H9 (cell line): ENCODE measurements at regions not wholly inside any gene's neighbourhood (a gene's known extent, or its start where the extent isn't known, plus 50 kb on each side); places are given as distances from the start of the nearest gene placed in this dataset.

Source experiments
- DNase-seq: peaks from one replicate; pipeline ENCODE4 v3.0.0-alpha.2; 2017
- H2AFZ ChIP-seq: one replicate; pipeline ENCODE4 v1.6.1; 2013; ENCODE audit warnings: mild to moderate bottlenecking, low read length, control low read depth, moderate library complexity
- H2AK5ac ChIP-seq: 2 replicates; pipeline ENCODE4 v1.6.1; 2013; ENCODE audit warnings: low read length, control low read depth, mixed read lengths; ENCODE audit not compliant: insufficient read length
- H2BK120ac ChIP-seq: one replicate; pipeline ENCODE4 v1.6.1; 2013; ENCODE audit warnings: low read depth, mild to moderate bottlenecking, low read length, control low read depth, inconsistent platforms; ENCODE audit not compliant: poor library complexity, severe bottlenecking
- H2BK12ac ChIP-seq: 2 replicates; pipeline ENCODE4 v1.6.1; 2013; ENCODE audit warnings: low read length, control low read depth, mixed read lengths, low read depth; ENCODE audit not compliant: insufficient read length
- H2BK15ac ChIP-seq: 2 replicates; pipeline ENCODE4 v1.6.1; 2013; ENCODE audit warnings: low read depth, low read length, control low read depth
- H2BK20ac ChIP-seq: one replicate; pipeline ENCODE4 v1.6.1; 2013; ENCODE audit warnings: low read depth, mild to moderate bottlenecking, low read length, control low read depth, inconsistent platforms; ENCODE audit not compliant: poor library complexity, severe bottlenecking
- H2BK5ac ChIP-seq: 2 replicates; pipeline ENCODE4 v1.6.1; 2013; ENCODE audit warnings: low read length, control low read depth, mixed read lengths; ENCODE audit not compliant: insufficient read length
- H3K14ac ChIP-seq: 2 replicates; pipeline ENCODE4 v1.6.1; 2013; ENCODE audit warnings: low read length, control low read depth; ENCODE audit not compliant: insufficient read depth
- H3K18ac ChIP-seq: 2 replicates; pipeline ENCODE4 v1.6.1; 2013; ENCODE audit warnings: low read depth, mild to moderate bottlenecking, mixed read lengths, low read length, control low read depth; ENCODE audit not compliant: insufficient read length
- H3K23ac ChIP-seq: 2 replicates; pipeline ENCODE4 v1.6.1; 2013; ENCODE audit warnings: low read length, control low read depth, mixed read lengths, low read depth; ENCODE audit not compliant: insufficient read length
- H3K23me2 ChIP-seq: 2 replicates; pipeline ENCODE4 v1.6.1; 2013; ENCODE audit warnings: low read depth, mild to moderate bottlenecking, mixed read lengths, low read length, control low read depth; ENCODE audit not compliant: insufficient read length, poor library complexity, severe bottlenecking
- H3K27ac ChIP-seq: 2 replicates; pipeline ENCODE4 v1.5.1; 2013; ENCODE audit warnings: low read length, control low read depth, mixed read lengths, low read depth; ENCODE audit not compliant: insufficient read length
- H3K27me3 ChIP-seq: 2 replicates; pipeline ENCODE4 v1.6.1; 2013; ENCODE audit warnings: low read length, control low read depth, inconsistent platforms; ENCODE audit not compliant: insufficient read depth
- H3K4ac ChIP-seq: 2 replicates; pipeline ENCODE4 v1.6.1; 2013; ENCODE audit warnings: low read depth, mild to moderate bottlenecking, control low read depth, inconsistent platforms, low read length, moderate library complexity
- H3K4me1 ChIP-seq: 2 replicates; pipeline ENCODE4 v1.6.1; 2013; ENCODE audit warnings: low read length, control low read depth, inconsistent platforms; ENCODE audit not compliant: insufficient read depth
- H3K4me2 ChIP-seq: 2 replicates; pipeline ENCODE4 v1.6.1; 2013; ENCODE audit warnings: low read length, control low read depth, mixed read lengths; ENCODE audit not compliant: insufficient read length, insufficient read depth
- H3K56ac ChIP-seq: 2 replicates; pipeline ENCODE4 v1.6.1; 2013; ENCODE audit warnings: low read depth, mild to moderate bottlenecking, mixed read lengths, low read length, control low read depth; ENCODE audit not compliant: insufficient read length
- H3K79me1 ChIP-seq: 2 replicates; pipeline ENCODE4 v1.6.1; 2013; ENCODE audit warnings: low read depth, mild to moderate bottlenecking, moderate library complexity, low read length, control low read depth, inconsistent platforms; ENCODE audit not compliant: insufficient read depth, poor library complexity, severe bottlenecking
- H3K79me2 ChIP-seq: 2 replicates; pipeline ENCODE4 v1.6.1; 2013; ENCODE audit warnings: low read length, control low read depth, inconsistent platforms; ENCODE audit not compliant: insufficient read depth
- H3K9ac ChIP-seq: 2 replicates; pipeline ENCODE4 v1.6.1; 2013; ENCODE audit warnings: low read length, control low read depth, mixed read lengths; ENCODE audit not compliant: insufficient read length; ENCODE audit errors: extremely low read depth
- H3K9me3 ChIP-seq: one replicate; pipeline ENCODE4 v1.6.1; 2013; ENCODE audit warnings: low read depth, low read length, inconsistent platforms; ENCODE audit not compliant: control insufficient read depth
- H3T11ph ChIP-seq: one replicate; pipeline ENCODE4 v1.6.1; 2013; ENCODE audit warnings: mild to moderate bottlenecking, low read length, control low read depth, inconsistent platforms
- H4K20me1 ChIP-seq: one replicate; pipeline ENCODE4 v1.6.1; 2013; ENCODE audit not compliant: control insufficient read depth, insufficient read length, insufficient read depth
- H4K5ac ChIP-seq: 2 replicates; pipeline ENCODE4 v1.6.1; 2013; ENCODE audit warnings: low read depth, mild to moderate bottlenecking, mixed read lengths, low read length, control low read depth; ENCODE audit not compliant: insufficient read length
- H4K8ac ChIP-seq: replicated peaks from 2 replicates; pipeline ENCODE4 v1.6.1; 2013; ENCODE audit warnings: low read length, control low read depth, mixed read lengths, low read depth; ENCODE audit not compliant: insufficient read length
- H4K91ac ChIP-seq: 2 replicates; pipeline ENCODE4 v1.6.1; 2013; ENCODE audit warnings: low read depth, mild to moderate bottlenecking, moderate library complexity, mixed read lengths, low read length, control low read depth; ENCODE audit not compliant: insufficient read length
- H3K27ac Mint-ChIP-seq, 3 experiments: 2 replicates in 2 of 3; 3 replicates in 1 of 3; pipeline ENCODE4 v1.8.0; 2020 to 2021; ENCODE audit warnings: mixed read lengths in 3 of 3, mild to moderate bottlenecking in 1 of 3, moderate library complexity in 1 of 3
- H3K27me3 Mint-ChIP-seq: 2 replicates; pipeline ENCODE4 v1.8.0; 2021; ENCODE audit warnings: low read depth, mild to moderate bottlenecking, moderate library complexity, mixed read lengths
- H3K36me3 Mint-ChIP-seq, 3 experiments: 2 replicates in 2 of 3; 3 replicates in 1 of 3; pipeline ENCODE4 v1.8.0; 2020 to 2021; ENCODE audit warnings: low read depth in 3 of 3, mixed read lengths in 3 of 3; ENCODE audit not compliant: insufficient read depth in 1 of 3
- H3K4me1 Mint-ChIP-seq, 2 experiments: 2 replicates each; pipeline ENCODE4 v1.8.0; 2020; ENCODE audit warnings: mixed read lengths in 2 of 2
- H3K4me3 Mint-ChIP-seq, 2 experiments: 2 replicates in 1 of 2; 3 replicates in 1 of 2; pipeline ENCODE4 v1.8.0; 2020 to 2021; ENCODE audit warnings: mild to moderate bottlenecking in 2 of 2, mixed read lengths in 2 of 2, moderate library complexity in 1 of 2
- H3K9me3 Mint-ChIP-seq, 2 experiments: 2 replicates in 1 of 2; 3 replicates in 1 of 2; pipeline ENCODE4 v1.8.0; 2020; ENCODE audit warnings: mild to moderate bottlenecking in 2 of 2, mixed read lengths in 2 of 2, moderate library complexity in 1 of 2
- CTCF ChIP-seq: fragments of 200-600 bp; sonication (generic); conservative IDR thresholded peaks from 3 replicates; pipeline ENCODE4 v1.8.0; 2021; ENCODE audit warnings: antibody characterized with exemption, mild to moderate bottlenecking
- WGBS: extraction: QIAGEN DNeasy Blood & Tissue Kit; methylation state at CpG from one replicate; pipeline ENCODE4 v1.1.7; 2013; ENCODE audit warnings: missing lambda C conversion rate, low lambda C conversion rate, mixed read lengths; ENCODE audit not compliant: insufficient read length; ENCODE audit errors: extremely low coverage; 5-methylcytosine and 5-hydroxymethylcytosine counted together

GRCh38 chr14:65999865-66000264 lies 486.3 kb upstream of the CCDC196 start:
- H4K8ac ChIP-seq = no peak overlapping the region
- H3K14ac ChIP-seq = no peak overlapping the region
- Mint-ChIP-seq H3K4me3 (no peak overlapping the region), H3K36me3 (peaks cover 34 to 62% (median 39%) of the 10 kb centered on the region in 3 experiments), H3K27ac (no peak overlapping the region), H3K9me3 (peaks cover 46 to 57% of the 10 kb centered on the region in 2 experiments), H3K4me1 (peaks cover 26 to 34% of the 10 kb centered on the region in 2 experiments), H3K27me3 (peaks cover 4% of the 10 kb centered on the region; the same call in 1 of the 2 replicates)
- no peaks in the 10 kb centered on the region for H3K27me3 ChIP-seq
- TF ChIP-seq CTCF = no peak
- no peak overlapping the region for H2AFZ ChIP-seq
- no peaks in the 10 kb centered on the region for H3K4me1 ChIP-seq
- no peaks in the 10 kb centered on the region for H3K79me1 ChIP-seq
- no peak overlapping the region for H3K9ac ChIP-seq
- no peak overlapping the region for H3K56ac ChIP-seq
- H2BK120ac ChIP-seq = no peak overlapping the region
- no peak overlapping the region for H3K4ac ChIP-seq
- WGBS = no CpG with 5 or more reads among the region's 1 CpG
- no peak overlapping the region for H3K4me2 ChIP-seq
- no peaks in the 10 kb centered on the region for H3K79me2 ChIP-seq
- no peak overlapping the region for H3K23ac ChIP-seq
- H2BK5ac ChIP-seq = no peak overlapping the region
- H2BK15ac ChIP-seq = no peak overlapping the region
- peaks cover 25% of the 10 kb centered on the region for H3K9me3 ChIP-seq
- H4K20me1 ChIP-seq = no peaks in the 10 kb centered on the region
- no peak for DNase-seq
- H4K91ac ChIP-seq = no peak overlapping the region
- no peak overlapping the region for H4K5ac ChIP-seq
- no peak overlapping the region for H3K18ac ChIP-seq
- H2AK5ac ChIP-seq = no peak overlapping the region
- H3K27ac ChIP-seq = no peak overlapping the region
- no peak overlapping the region for H3T11ph ChIP-seq
- no peak overlapping the region for H2BK20ac ChIP-seq
- H2BK12ac ChIP-seq = no peak overlapping the region
- H3K23me2 ChIP-seq = no peaks in the 10 kb centered on the region
